HL-60 (cell line): ENCODE measurements at regions not wholly inside any gene's neighbourhood (a gene's known extent, or its start where the extent isn't known, plus 50 kb on each side); places are given as distances from the start of the nearest gene placed in this dataset.
"Not testable (repeated sequence)": the region's sequence is repeated elsewhere in the genome, so short reads cannot be mapped to it uniquely, and the experiment has no call there.

Experiments used
- DNase-seq, 2 experiments: peaks; one replicate each; pipeline ENCODE4 v3.0.0-alpha.2; 2010 to 2020; ENCODE audit warnings: low read depth in 1 of 2, low spot score in 1 of 2
- H3K27ac ChIP-seq: fragments of 250-450 bp; sonication (Bioruptor Pico); replicated peaks from 2 replicates; pipeline ENCODE4 v1.5.1; 2020; ENCODE audit warnings: mild to moderate bottlenecking, moderate library complexity
- H3K27me3 ChIP-seq: fragments of 250-450 bp; sonication (Bioruptor Pico); 2 replicates; pipeline ENCODE4 v1.5.1; 2021; ENCODE audit warnings: mild to moderate bottlenecking, moderate library complexity; ENCODE audit not compliant: insufficient read depth, poor library complexity, severe bottlenecking
- H3K4me3 ChIP-seq: replicated peaks from 2 replicates; pipeline ENCODE4 v1.5.1; 2011; ENCODE audit warnings: mild to moderate bottlenecking, control low read depth, low read length; ENCODE audit not compliant: insufficient read depth
- GABPA ChIP-seq: IDR thresholded peaks from 2 replicates; pipeline ENCODE4 v1.6.1; 2012; ENCODE audit warnings: low read depth
- POLR2AphosphoS5 ChIP-seq: IDR thresholded peaks from 2 replicates; pipeline ENCODE4 v1.6.1; 2012; ENCODE audit warnings: low read depth
- REST ChIP-seq: IDR thresholded peaks from 2 replicates; pipeline ENCODE4 v1.6.1; 2012; ENCODE audit warnings: low read depth; ENCODE audit not compliant: insufficient replicate concordance
- SPI1 ChIP-seq: IDR thresholded peaks from 2 replicates; pipeline ENCODE4 v1.6.1; 2012; ENCODE audit warnings: low read depth, mild to moderate bottlenecking, borderline replicate concordance
- TF ChIP-seq, protein P1 (sequence below): IDR thresholded peaks from one replicate; pipeline ENCODE4 v1.5.1; 2011; ENCODE audit warnings: low read length, control low read depth, inconsistent platforms; ENCODE audit not compliant: insufficient read depth

DNA sequence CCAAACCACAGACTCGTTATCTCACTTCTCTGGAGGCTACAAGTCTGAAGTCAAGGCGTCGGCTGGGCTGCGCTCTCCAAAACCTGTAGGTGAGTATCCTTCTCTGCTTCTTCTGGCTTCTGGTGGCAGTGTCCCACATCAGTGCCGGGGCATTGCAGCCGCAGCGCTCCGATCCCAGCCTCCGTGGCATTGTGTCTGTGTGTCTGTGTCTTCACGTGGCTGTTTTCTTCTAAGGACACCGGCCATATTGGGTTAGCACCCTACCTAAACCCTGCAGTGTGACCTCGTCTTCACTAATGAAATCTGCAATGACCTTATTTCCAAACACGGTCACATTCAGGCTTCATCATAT is 584.9 kb upstream of the COBL start:
- H3K27ac ChIP-seq: no peak overlapping the region
- H3K27me3 ChIP-seq: no peaks in the 10 kb centered on the region
- TF ChIP-seq POLR2AphosphoS5: no peak
- no peak for TF ChIP-seq GABPA
- TF ChIP-seq, protein P1, sequence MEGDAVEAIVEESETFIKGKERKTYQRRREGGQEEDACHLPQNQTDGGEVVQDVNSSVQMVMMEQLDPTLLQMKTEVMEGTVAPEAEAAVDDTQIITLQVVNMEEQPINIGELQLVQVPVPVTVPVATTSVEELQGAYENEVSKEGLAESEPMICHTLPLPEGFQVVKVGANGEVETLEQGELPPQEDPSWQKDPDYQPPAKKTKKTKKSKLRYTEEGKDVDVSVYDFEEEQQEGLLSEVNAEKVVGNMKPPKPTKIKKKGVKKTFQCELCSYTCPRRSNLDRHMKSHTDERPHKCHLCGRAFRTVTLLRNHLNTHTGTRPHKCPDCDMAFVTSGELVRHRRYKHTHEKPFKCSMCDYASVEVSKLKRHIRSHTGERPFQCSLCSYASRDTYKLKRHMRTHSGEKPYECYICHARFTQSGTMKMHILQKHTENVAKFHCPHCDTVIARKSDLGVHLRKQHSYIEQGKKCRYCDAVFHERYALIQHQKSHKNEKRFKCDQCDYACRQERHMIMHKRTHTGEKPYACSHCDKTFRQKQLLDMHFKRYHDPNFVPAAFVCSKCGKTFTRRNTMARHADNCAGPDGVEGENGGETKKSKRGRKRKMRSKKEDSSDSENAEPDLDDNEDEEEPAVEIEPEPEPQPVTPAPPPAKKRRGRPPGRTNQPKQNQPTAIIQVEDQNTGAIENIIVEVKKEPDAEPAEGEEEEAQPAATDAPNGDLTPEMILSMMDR: no peak
- TF ChIP-seq REST: no peak
- TF ChIP-seq SPI1: no peak
- no peak for DNase-seq
- H3K4me3 ChIP-seq: no peak overlapping the region

- not testable (repeated sequence) for DNase-seq, H3K4me3 ChIP-seq, H3K27ac ChIP-seq, H3K27me3 ChIP-seq
These were observed 584.3 kb upstream of the COBL start for GRCh38 chr7:51900755-51901488.

DNA sequence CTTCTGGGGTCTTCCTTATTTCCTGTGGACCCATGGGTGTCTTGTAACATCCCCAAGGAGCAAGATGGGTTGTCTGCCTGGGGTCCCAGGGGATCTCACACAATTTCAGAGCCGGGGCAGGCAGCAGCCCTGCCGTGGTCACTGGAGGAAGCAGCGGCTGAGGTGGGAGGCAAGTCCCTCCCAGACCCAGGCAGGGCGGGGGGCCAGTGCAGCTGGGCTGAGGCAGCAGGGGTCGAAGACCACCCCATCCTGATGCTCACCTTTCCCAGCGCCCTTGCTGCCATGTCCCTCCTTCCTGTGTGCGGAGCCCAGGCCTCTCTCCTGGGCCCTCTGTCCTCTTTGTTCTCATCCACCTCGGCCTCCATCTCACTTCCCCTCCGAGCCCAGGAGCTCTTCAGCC is 583.0 kb upstream of the COBL start:
- TF ChIP-seq POLR2AphosphoS5: no peak
- TF ChIP-seq REST: no peak
- no peak for TF ChIP-seq SPI1
- TF ChIP-seq, protein P1: no peak
- no peak for TF ChIP-seq GABPA
- DNase-seq: no peak
- Histone ChIP-seq H3K27me3 (no peaks in the 10 kb centered on the region), H3K4me3 (no peak overlapping the region), H3K27ac (no peak overlapping the region)

DNA sequence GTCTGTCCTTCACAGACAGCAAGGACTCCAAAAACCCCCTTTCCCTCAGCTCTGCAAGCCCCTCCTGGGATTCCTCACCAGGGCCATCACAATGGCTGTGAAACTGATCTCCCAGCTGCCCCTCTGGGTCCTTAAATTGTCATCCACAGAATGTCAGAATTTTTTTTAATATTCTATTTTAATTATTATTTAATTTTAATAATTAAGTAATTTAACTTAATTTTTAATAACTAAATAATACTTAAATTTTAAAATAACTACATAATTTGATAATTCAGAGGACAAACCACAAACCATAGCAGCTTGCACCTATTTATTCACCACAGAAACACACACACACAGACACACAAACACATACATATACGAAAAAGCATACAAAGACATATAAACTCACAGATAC is 565.8 kb upstream of the COBL start:
- Histone ChIP-seq H3K4me3 (no peak overlapping the region), H3K27me3 (no peaks in the 10 kb centered on the region), H3K27ac (no peak overlapping the region)
- no peak for DNase-seq
- TF ChIP-seq POLR2AphosphoS5 (no peak), GABPA (no peak), REST (no peak), SPI1 (no peak)
- TF ChIP-seq, protein P1: no peak
